Neural cell (in vitro differentiated cells): ENCODE measurements at regions not wholly inside any gene's neighbourhood (a gene's known extent, or its start where the extent isn't known, plus 50 kb on each side); places are given as distances from the start of the nearest gene placed in this dataset.

Experiments
- H2AFZ ChIP-seq: fragments of 200-600, 300-800 bp; sonication (generic), shearing (Covaris generic); 2 replicates; pipeline ENCODE4 v1.6.0; 2014; ENCODE audit warnings: low read depth, mild to moderate bottlenecking, antibody characterized with exemption, low read length, moderate library complexity
- H3F3A ChIP-seq: fragments of 200-600 bp; shearing (Covaris generic); 2 replicates; pipeline ENCODE4 v1.6.1; 2016; ENCODE audit warnings: mild to moderate bottlenecking, moderate library complexity, mixed read lengths, antibody characterized with exemption, low read length; ENCODE audit not compliant: insufficient read depth, poor library complexity, severe bottlenecking
- H3K27ac ChIP-seq: fragments of 200-600, 300-800 bp; sonication (generic), shearing (Covaris generic); 2 replicates; pipeline ENCODE4 v1.5.1; 2014; ENCODE audit warnings: mild to moderate bottlenecking, low read length, moderate library complexity
- H3K27me3 ChIP-seq: fragments of 300-800, 200-600 bp; sonication (generic), shearing (Covaris generic); 2 replicates; pipeline ENCODE4 v1.6.0; 2014; ENCODE audit warnings: mild to moderate bottlenecking, low read depth, low read length, moderate library complexity; ENCODE audit not compliant: insufficient read depth
- H3K36me3 ChIP-seq: fragments of 300-800, 200-600 bp; sonication (generic), shearing (Covaris generic); 2 replicates; pipeline ENCODE4 v1.5.1; 2014; ENCODE audit warnings: mild to moderate bottlenecking, antibody characterized with exemption, low read length, moderate library complexity; ENCODE audit not compliant: insufficient read depth
- H3K4me2 ChIP-seq: fragments of 300-800, 200-600 bp; sonication (generic), shearing (Covaris generic); 2 replicates; pipeline ENCODE4 v1.6.0; 2014; ENCODE audit warnings: mild to moderate bottlenecking, low read length
- H3K4me3 ChIP-seq: fragments of 300-800, 200-600 bp; sonication (generic), shearing (Covaris generic); 2 replicates; pipeline ENCODE4 v1.5.1; 2014; ENCODE audit warnings: mild to moderate bottlenecking, low read length, moderate library complexity
- H3K79me2 ChIP-seq: fragments of 200-600 bp; shearing (Covaris generic); replicated peaks from 2 replicates; pipeline ENCODE4 v1.6.0; 2014; ENCODE audit warnings: mild to moderate bottlenecking, low read length, moderate library complexity; ENCODE audit not compliant: insufficient read depth
- H3K9ac ChIP-seq: fragments of 300-800, 200-600 bp; sonication (generic), shearing (Covaris generic); 2 replicates; pipeline ENCODE4 v1.6.1; 2016; ENCODE audit warnings: mild to moderate bottlenecking, low read length, mixed read lengths
- H3K9me2 ChIP-seq: fragments of 200-600 bp; shearing (Covaris generic); 2 replicates; pipeline ENCODE4 v1.6.1; 2016; ENCODE audit warnings: mild to moderate bottlenecking, low read length, mixed read lengths; ENCODE audit not compliant: insufficient read depth
- H3K9me3 ChIP-seq: fragments of 200-600, 300-800 bp; sonication (generic), shearing (Covaris generic); 2 replicates; pipeline ENCODE4 v1.6.1; 2016; ENCODE audit warnings: mild to moderate bottlenecking, mixed run types, low read length, moderate library complexity, mixed read lengths
- H4K20me1 ChIP-seq: fragments of 200-600 bp; shearing (Covaris generic); 2 replicates; pipeline ENCODE4 v1.6.1; 2016; ENCODE audit warnings: mild to moderate bottlenecking, mixed run types; ENCODE audit not compliant: insufficient read depth
- CTCF ChIP-seq: fragments of 450-650 bp; IDR thresholded peaks from 2 replicates; pipeline ENCODE4 v1.5.1; 2014; ENCODE audit warnings: antibody characterized with exemption, mild to moderate bottlenecking, moderate library complexity; ENCODE audit not compliant: poor library complexity, severe bottlenecking
- EP300 ChIP-seq: fragments of 450-650 bp; conservative IDR thresholded peaks from 2 replicates; pipeline ENCODE4 v1.6.1; 2014; ENCODE audit warnings: antibody characterized with exemption, mild to moderate bottlenecking, moderate library complexity; ENCODE audit not compliant: poor library complexity, severe bottlenecking
- EZH2 ChIP-seq: fragments of 200-600, 300-800 bp; shearing (Covaris generic), sonication (generic); IDR thresholded peaks from 2 replicates; pipeline ENCODE4 v1.6.1; 2014; ENCODE audit warnings: antibody characterized with exemption, low read length, borderline replicate concordance, mild to moderate bottlenecking; ENCODE audit not compliant: insufficient read depth, poor library complexity, severe bottlenecking
- MXI1 ChIP-seq: fragments of 450-650 bp; conservative IDR thresholded peaks from 2 replicates; pipeline ENCODE4 v1.6.1; 2014; ENCODE audit warnings: antibody characterized with exemption, mild to moderate bottlenecking; ENCODE audit not compliant: poor library complexity, severe bottlenecking
- POLR2AphosphoS5 ChIP-seq: IDR thresholded peaks from 2 replicates; pipeline ENCODE4 v1.6.1; 2012
- RAD21 ChIP-seq: fragments of 450-650 bp; conservative IDR thresholded peaks from 2 replicates; pipeline ENCODE4 v1.6.1; 2014; ENCODE audit warnings: antibody characterized with exemption, mild to moderate bottlenecking, moderate library complexity
- REST ChIP-seq: IDR thresholded peaks from 2 replicates; pipeline ENCODE4 v1.6.1; 2012; ENCODE audit warnings: borderline replicate concordance
- SMC3 ChIP-seq: fragments of 450-650 bp; conservative IDR thresholded peaks from 2 replicates; pipeline ENCODE4 v1.6.1; 2014; ENCODE audit warnings: antibody characterized with exemption, mild to moderate bottlenecking, moderate library complexity; ENCODE audit not compliant: poor library complexity
- TAF1 ChIP-seq: IDR thresholded peaks from 2 replicates; pipeline ENCODE4 v1.6.1; 2012; ENCODE audit warnings: low read depth

GRCh38 chr13:105607426-105607825 is 928.0 kb downstream of the EFNB2 start:
- Histone ChIP-seq H3K4me3 (no peak overlapping the region), H3K9me3 (no peaks in the 10 kb centered on the region), H3F3A (no peaks in the 10 kb centered on the region), H3K36me3 (no peaks in the 10 kb centered on the region), H3K4me2 (no peak overlapping the region), H4K20me1 (no peaks in the 10 kb centered on the region), H2AFZ (no peak overlapping the region), H3K9ac (no peak overlapping the region), H3K9me2 (no peaks in the 10 kb centered on the region), H3K79me2 (no peaks in the 10 kb centered on the region), H3K27ac (no peak overlapping the region), H3K27me3 (no peaks in the 10 kb centered on the region)
- TF ChIP-seq CTCF (no peak), EZH2 (no peak), RAD21 (no peak), POLR2AphosphoS5 (no peak), SMC3 (no peak), TAF1 (no peak), MXI1 (no peak), EP300 (no peak), REST (no peak)

- no peak for TF ChIP-seq RAD21
- TF ChIP-seq REST: no peak
- no peak for TF ChIP-seq CTCF
- no peak for TF ChIP-seq POLR2AphosphoS5
- no peak for TF ChIP-seq EP300
- no peak for TF ChIP-seq TAF1
- TF ChIP-seq EZH2: no peak
- no peak for TF ChIP-seq SMC3
- no peak for TF ChIP-seq MXI1
- H3K4me2 ChIP-seq: no peak overlapping the region
- no peaks in the 10 kb centered on the region for H3K36me3 ChIP-seq
- H3K27me3 ChIP-seq: no peaks in the 10 kb centered on the region
- no peaks in the 10 kb centered on the region for H3F3A ChIP-seq
- H2AFZ ChIP-seq: no peak overlapping the region
- no peak overlapping the region for H3K4me3 ChIP-seq
- no peaks in the 10 kb centered on the region for H3K79me2 ChIP-seq
- no peak overlapping the region for H3K27ac ChIP-seq
- no peaks in the 10 kb centered on the region for H3K9me2 ChIP-seq
- no peaks in the 10 kb centered on the region for H3K9me3 ChIP-seq
- H4K20me1 ChIP-seq: no peaks in the 10 kb centered on the region
- no peak overlapping the region for H3K9ac ChIP-seq
Measured at GRCh38 chr13:105607016-105607415, 928.4 kb downstream of the EFNB2 start.
